Stimulated activated CD8-positive, alpha-beta memory T cell treated with anti-CD3 and anti-CD28 coated beads, Interleukin-4, amount 100 ng/mL, for 1 hour (primary cell): ENCODE measurements at regions not wholly inside any gene's neighbourhood (a gene's known extent, or its start where the extent isn't known, plus 50 kb on each side); places are given as distances from the start of the nearest gene placed in this dataset.

Source experiments
- DNase-seq, 2 donors: peaks; one replicate each; pipeline ENCODE4 v3.0.0-alpha.2; 2020; ENCODE audit warnings: low read depth in 2 of 2, low spot score in 1 of 2

DNA sequence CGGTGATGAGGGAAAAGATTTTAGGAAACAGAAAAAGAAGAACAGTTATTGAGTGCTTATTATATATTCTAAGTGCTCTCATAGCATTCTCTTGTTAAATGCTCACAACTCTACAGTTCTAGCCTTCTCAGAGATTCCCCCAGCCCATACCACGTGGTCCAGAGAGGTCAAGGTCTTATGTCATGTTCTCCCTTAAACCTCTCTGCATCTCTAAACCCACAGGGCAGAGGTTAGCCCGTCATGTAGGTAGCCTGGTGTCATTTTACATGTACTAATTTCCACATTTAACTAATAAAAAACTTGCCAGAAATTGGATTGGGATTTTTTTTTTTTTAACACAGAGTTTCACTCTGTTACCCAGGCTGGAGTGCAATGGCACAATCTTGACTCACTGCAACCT lies 178.0 kb downstream of the CEMIP2 start:
- no peak for DNase-seq

DNA sequence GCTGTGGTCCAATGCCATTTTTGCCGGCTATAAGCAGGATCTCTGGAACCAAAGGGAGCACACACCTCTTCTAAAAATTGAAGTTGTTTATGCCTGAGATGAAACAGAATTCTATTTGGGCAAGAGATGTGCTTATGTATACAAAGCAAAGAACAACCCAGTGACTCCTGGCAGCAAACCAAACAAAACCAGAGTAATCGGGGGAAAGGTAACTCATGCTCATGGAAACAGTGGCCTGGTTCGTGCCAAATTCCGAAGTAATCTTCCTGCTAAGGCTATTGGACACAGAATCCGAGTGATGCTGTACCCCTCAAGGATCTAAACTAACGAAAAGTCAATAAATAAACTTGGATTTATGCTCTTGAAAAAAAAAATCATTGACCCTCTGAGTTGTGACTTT lies 178.7 kb downstream of the CEMIP2 start:
- DNase-seq = no peak

DNA sequence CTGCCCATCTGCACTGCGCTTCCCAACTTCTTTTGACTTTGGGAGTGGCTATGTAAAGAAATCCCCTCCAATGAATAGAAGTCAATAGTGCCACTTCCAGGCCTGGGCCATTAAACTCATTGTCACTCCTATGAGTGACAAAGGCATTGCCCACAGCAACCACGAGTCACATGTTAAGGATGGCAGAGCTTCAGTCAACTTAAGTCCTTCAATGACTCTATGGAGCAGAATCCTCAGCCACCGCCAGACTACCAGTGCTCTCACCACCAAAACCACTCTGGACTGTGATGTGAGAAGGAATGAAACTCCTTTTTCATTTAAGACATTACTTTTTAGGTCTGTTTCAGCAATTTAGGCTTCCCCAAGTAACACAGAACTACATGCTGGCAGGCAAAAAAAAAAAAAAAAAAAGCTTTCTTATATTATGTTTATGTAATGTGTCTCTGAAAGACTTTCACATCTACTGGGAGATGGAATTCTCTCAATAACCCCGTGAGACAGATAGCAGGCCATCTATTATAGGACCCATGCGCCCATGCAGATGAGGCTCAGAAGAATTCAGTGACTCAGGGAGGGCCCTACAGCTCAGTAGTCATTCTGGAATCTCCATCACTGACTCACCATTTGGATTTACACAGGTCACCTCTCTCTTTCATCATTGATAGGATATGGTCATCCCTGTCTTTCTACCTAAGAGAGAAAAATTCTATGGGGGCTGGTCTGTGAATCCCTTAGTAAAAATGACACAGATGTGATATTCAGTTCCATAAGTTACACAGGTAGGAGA lies 180.5 kb downstream of the CEMIP2 start:
- DNase-seq = no peak

DNA sequence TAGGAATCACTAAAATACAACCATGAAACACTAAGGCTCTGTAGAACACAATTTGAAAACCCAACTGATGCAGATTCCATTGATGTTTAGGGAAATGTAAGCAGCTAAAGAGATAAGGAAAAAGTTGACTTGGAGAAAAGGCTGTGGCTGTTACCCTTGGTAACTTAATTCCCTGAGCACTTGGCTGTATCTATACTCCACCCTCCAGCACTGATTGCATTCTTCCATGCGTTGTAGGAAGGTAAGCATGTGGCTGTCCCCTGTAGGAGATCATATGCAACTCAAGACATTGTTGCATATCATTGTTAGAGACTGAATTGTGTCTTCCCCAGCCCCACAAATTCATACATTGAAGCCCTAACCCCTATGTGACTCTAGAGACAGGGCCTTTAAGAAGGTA lies 184.5 kb downstream of the CEMIP2 start:
- no peak for DNase-seq

DNA sequence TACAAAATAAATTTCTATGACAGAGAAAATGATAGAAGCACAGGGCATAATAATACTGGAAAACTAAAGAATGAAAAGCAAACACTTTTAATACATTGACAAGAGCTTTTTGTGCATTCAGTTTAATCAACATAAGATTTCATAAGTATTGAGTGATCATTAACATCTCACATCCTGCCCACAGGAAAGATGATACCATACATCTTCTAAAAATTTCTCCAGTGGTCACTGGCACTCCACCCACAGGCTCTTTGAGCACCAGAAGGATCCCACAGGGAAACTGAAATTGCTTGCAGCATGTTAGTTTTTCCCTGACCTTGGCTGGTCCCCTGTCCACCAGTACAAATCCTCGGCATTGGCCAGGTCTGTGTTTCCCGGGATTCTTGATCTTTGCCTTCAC lies 186.0 kb downstream of the CEMIP2 start:
- DNase-seq = no peak

DNA sequence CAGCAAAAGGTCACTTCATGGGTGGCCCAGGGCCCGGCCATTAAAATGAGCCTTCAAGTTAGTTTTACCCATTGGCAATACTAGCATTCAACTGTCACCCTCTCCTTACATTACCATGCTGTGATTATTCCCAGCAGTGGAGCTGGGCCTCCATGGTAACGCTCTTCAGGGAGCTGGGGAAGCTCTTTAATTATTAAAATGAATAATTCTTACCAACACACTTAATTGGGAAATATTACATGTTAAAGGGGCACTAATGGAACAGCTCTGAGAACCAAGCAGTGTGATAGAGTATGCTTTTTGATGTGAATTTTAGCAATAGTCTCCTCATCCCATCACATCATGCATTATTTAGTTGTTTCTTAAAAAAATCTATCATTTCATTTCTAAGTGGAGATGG lies 187.2 kb downstream of the CEMIP2 start:
- DNase-seq = no peak

DNA sequence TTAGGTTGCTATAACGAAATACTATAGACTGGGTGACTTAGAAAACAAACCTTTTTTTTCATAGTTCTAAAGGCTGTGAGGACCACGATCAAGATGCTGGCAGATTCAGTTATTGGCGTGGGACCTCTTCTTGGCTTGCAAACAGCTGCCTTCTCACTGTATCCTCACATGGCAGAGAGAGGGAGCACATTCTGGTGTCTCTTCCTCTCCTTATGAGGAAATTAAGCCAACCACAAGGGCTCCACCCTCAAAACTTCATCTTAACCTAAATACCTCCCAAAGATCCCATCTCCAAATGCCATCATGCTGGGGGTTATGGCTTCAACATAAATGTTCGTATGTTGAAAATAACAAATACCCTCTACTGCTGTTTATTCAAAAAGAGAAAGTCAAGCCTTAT lies 197.1 kb downstream of the CEMIP2 start:
- DNase-seq = no peak

DNA sequence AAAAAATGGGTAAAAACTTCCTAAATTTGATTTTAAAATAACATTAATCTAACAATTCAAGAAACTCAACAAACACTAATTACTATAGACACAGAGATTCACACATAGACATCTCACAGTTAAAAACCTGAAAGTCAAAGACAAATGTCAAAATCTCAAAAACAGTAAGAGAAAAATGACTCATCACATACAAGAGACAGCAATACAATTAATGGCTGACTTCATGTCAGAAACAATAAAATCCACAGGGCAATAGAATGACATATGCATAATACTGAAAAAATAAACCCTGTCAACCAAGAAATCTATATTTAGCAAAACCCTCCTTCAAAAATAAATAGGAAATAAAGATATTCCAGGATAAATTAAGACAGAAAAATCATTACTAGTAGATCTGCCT lies 200.4 kb downstream of the CEMIP2 start:
- DNase-seq = no peak

DNA sequence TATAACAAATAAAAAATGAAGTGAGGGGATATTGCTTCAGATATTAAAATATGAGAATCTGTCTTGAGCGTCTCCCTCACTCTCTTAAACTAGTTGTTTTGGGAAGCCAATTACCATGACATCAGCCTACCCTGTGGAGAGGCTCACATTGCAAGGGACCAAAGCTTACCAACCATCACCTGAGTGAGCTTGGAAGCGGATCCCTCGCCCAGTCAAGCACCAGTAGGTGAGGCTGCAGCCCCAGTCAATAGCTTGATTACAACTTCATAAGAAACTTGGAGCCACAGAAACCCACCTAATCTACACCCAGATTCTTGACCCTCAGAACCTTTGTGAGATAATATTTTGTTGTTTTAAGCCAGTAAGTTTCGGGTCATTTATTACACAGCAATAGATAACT lies 206.2 kb downstream of the CEMIP2 start:
- no peak for DNase-seq

DNA sequence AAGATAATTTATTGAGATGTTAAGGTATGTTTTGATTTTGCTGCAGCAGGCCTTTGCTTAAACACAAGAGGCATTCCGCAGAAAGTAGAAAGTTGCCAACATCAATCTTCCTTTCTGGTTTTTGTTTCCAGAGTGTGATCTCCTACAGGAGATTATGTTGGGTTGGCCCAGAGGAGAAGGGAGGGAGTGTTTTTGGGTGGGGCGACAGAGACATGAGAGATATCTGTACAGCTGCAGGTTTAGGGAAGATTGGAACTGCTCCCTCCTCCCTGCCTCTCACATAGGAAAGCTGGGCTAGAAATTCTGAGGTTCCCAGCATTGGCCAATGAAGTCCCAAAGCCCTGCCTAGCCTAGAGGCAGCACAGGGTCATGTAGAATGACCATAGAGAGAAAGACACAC lies 211.0 kb downstream of the CEMIP2 start:
- DNase-seq = no peak

DNA sequence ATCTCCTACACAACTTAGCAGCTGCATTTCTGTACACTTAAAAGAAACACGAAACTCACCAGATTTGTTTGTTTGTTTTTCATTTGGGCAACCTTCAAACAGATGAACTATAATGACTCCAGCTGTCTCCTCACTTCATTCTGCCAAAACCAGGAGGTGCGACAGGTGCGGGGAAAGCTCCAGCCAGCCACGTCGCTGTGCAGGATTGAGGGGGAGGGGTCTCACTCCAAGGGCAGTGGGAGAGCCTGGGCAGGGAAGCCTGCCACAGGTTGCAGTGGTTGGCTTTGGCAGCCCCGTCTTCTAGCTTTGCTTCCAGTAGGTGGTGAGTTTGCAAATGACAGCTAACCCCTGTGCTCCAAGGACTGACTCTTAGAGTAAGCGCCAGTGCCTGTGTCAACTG lies 215.8 kb downstream of the CEMIP2 start:
- DNase-seq = no peak

DNA sequence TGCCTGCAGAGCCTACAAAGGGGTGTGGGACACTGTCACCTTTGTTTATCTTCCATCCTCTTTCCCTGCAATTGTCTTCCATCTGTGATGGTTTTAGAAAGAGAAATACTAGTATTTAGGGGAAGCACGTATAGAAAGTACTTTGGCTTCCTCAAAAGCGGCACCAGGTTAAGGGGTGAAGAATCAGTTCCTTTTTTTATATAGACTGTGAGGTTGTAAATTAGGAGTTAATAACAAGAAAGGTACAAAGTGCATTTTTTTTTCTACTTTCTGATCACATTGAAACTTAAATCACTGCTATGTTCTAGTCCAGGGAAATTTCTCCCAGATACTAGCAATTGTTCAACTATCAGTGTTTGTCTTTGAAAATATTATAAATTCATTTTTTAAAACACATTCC lies 219.3 kb downstream of the CEMIP2 start:
- DNase-seq = no peak

DNA sequence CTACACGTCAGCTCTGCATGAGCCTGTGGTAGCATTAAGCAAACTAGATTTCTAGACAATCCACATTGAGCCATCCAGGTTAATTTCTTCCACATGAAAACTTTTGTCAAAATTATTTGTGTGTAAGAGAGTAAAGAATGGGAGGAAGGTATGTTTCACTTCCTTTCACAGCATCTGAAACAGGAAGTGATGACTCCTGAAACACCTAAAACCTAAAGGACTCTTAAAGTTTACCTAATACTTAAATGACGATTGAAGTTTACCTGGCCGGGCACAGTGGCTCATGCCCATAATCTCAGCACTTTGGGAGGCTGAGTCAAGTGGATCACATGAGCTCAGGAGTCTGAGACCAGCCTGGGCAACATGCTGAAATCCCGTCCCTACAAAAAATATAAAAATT lies 223.8 kb downstream of the CEMIP2 start:
- DNase-seq = no peak

DNA sequence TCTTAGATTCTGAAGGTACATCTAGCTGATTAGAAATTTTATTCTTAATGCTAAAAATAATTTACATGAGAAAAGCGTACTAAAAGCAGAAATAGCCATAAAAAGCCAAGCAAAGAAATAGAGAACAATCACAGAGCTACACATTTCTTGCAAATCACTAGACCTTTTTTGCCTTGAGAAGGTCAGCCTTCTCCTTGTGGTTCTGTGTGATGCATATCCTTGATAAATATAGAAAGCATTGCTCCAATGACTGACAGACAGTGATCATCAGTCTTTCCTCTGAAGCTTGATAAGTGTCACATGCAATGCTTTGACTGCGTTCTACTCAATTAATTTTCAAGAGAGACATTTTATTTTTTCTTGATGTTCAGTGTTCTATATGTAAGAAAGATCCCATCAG lies 226.9 kb downstream of the CEMIP2 start:
- no peak for DNase-seq

DNA sequence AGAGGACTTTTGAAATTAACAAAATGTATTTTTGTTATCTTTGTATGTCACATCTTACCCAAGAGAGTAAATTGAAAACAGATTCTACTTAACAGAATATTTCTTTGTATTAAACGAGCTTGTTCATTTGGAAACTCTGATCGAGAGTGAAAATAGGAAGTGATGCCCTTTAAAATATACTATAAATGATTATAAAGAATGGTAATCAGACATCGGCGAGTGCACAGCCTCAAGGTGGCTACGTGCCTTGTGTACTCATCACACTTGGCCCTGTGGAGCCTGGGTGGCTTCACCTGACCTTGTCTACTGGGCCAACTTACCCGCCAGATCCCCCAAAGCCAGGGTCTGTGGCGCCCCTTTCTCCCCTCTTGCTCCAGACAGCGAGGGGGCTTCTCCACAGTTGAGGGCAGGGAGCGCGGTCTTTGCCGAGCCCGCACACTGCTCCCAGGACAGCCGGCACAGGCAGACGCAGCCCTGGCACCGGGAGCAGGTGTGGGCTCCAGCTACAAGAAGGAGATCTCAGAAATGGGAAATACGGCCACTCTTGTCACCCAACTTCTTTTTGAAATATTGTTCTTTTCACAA lies 243.2 kb downstream of the CEMIP2 start:
- no peak for DNase-seq

DNA sequence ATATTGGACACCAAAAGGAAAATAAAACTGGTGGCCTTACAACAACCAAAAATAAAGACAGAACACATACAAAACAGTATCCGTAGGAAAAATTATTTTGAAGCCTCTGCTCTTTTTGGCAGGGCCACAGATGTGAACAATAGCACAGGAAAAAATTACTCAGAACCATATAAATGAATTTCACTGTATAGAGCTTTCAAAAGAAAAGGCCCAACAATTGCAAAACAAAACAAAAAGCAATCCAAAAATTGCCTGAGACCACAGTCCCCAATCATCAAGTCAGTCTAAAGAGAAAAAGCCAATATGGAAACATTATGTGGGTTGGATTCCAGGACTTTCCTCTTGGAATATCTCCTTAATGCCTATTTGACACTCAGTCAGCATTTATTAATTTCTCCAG lies 243.8 kb downstream of the CEMIP2 start:
- DNase-seq = no peak

DNA sequence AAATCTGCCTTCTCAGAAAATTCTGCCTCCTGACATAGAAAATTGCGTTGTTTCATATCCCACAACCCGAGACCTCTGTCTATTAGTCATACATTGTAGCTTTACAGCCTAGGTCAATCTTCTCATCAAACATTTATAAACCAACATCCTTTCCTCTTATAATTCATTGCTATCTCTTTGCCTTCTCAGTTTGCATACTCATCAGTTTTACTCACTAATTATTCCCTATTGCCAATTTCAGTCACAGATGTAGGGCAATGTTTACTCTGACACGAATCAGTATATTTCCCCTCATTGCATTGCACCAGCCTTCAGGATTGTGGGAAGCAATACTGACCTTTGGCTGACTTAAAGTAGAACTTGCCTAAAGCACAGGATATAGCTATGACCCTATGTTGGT lies 247.2 kb downstream of the CEMIP2 start:
- DNase-seq = no peak

DNA sequence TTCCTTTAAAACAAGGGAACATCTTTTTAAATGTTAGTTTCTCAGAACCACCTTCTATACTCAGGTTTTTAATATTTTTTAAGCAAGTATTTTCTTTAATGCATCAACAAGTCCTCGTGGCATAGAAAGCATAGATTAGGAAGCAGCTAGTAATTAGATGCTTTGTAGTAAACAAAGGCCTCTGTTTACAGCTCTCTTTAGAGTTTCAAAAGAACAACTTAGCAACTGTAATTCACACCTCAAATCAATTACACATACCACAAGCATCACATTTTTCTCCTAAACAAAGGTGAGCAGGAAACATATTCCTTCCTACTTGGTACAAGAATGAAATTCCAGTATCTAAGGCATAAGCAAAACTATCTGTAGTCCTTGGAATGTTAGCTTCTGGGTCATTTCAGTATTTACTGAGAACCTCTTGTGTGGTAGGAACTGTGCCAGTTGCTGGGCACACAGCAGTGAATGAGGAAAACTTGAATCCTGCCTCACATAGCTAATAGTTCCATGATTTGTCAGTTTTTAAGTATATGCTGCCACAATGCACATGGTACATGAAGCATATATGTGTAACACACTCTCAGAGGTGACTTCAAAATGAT lies 249.1 kb downstream of the CEMIP2 start:
- DNase-seq = no peak

DNA sequence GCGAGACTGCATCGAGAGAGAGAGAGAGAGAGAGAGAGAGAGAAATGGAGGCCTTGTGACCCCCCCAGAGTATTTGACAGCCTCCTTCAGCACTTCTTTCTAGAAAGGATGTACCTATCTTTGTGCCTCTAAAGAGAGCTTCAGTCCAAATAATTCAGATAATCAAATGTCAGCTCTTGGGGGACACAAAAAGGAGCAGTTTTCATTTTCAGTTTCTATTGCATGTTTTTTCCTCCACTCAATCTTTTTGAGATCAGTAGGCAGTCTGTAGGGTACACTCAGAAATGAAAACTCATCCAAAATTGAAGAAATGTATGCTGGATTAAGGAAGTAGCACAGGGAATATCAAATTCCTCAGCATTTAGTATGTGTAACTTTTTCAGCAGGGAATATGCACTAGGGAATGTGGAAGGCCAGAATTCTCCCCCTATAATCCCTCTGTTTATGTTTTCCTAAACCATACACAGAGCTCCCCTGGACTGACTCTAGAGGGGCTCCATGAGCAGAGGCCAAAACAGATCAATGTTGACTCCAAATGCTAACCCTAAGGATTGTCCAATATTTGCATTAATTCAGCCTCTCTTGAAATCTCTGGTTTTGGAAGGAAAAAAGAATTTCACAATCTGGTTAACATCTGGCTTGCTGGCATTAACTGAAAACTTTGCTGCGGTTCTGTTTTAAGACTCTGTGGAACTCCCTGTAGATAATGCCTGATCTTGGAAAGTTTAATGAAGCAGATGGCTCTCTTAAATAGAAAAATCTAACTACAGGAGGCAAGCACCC lies 250.1 kb downstream of the CEMIP2 start:
- DNase-seq = no peak

DNA sequence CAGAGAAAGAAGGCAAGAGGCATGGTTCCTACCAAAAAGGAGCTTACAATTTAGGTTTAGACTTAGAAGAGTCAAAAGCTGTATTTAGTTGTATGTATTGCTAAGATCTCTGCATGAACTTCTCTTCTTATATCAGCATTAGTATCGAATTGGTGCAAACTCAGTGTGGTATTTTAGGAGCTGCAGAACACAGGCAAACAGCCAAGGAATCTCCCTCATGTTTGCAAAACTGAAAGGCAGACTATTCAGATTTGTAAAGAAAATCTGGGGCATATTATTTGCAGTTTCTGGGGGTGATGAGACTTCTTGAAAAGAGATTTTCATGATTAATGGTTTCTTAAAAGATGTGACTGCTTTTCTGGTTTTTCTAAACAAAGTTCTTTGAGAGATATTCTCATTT lies 252.7 kb downstream of the CEMIP2 start:
- no peak for DNase-seq

DNA sequence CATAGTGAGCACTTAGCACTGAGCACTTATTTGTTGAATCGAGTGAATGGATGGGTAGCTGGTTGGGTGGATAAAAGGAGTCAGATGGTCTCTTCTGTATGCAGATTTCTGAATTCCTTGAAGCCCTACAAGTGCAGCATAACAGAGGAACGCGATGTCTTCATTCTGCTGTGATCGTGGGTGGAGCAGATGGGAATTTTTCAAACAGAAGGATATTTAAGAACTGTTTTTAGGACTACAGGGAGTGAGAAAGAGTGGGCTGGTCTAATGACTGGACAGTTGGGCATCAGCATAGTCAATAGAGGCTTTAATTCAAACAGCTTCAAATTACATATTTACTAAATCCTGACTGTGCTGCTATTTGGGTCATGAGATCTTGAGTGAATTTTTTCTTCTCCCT lies 253.2 kb downstream of the CEMIP2 start:
- no peak for DNase-seq

DNA sequence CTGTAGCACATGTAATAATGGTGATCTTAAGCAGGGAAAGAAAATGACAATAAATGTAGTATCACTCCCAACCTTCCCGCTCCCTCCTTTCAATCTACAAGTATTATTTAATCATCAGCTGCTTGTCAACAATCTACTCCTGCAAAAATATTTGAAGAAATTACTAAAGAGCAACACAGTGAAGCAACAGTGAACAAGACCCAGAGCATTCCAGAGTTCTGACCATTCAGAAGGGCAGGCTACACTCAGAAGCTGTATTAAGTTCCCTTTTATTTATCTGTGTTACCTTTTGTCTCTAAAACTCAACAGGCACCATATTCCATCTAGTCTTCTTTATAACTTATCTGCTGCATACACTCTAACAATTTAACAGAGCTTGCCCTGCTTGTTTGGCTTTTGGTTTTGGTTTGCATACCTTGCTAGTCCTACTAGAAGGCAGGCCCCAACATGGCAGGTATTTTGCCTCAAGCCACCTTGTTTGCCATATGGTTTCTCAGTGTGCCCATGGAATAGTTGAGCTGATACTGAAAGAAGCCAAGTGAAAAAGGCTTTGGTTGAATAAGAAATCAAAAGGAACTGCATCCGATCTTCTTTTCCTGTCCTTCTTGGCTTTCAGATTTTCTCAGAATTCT lies 253.9 kb downstream of the CEMIP2 start:
- no peak for DNase-seq
